Progenitor cell of endocrine pancreas (in vitro differentiated cells): ENCODE measurements at regions not wholly inside any gene's neighbourhood (a gene's known extent, or its start where the extent isn't known, plus 50 kb on each side); places are given as distances from the start of the nearest gene placed in this dataset.

Experiments used
- DNase-seq: peaks from one replicate; pipeline ENCODE4 v3.0.0; 2021; ENCODE audit warnings: low spot score; ENCODE audit not compliant: unreplicated experiment
- H3K27ac Mint-ChIP-seq: 2 replicates; pipeline ENCODE4 v1.8.0; 2021; ENCODE audit warnings: mild to moderate bottlenecking, moderate library complexity, mixed read lengths
- H3K27me3 Mint-ChIP-seq: 2 replicates; pipeline ENCODE4 v1.8.0; 2021; ENCODE audit warnings: mixed read lengths
- H3K36me3 Mint-ChIP-seq: 2 replicates; pipeline ENCODE4 v1.8.0; 2022; ENCODE audit warnings: mixed read lengths; ENCODE audit not compliant: insufficient read depth
- H3K4me1 Mint-ChIP-seq: 2 replicates; pipeline ENCODE4 v1.8.0; 2021; ENCODE audit warnings: low read depth, mixed read lengths
- H3K4me3 Mint-ChIP-seq: 2 replicates; pipeline ENCODE4 v1.8.0; 2021; ENCODE audit warnings: low read depth, mild to moderate bottlenecking, moderate library complexity, mixed read lengths
- H3K9me3 Mint-ChIP-seq: 2 replicates; pipeline ENCODE4 v1.8.0; 2021; ENCODE audit warnings: low read depth, mixed read lengths
- TF ChIP-seq, protein P1 (sequence below): fragments of 200-600 bp; sonication (generic); IDR thresholded peaks from one replicate; pipeline ENCODE4 v1.5.0; 2021; ENCODE audit warnings: antibody characterized with exemption, mild to moderate bottlenecking; ENCODE audit not compliant: unreplicated experiment

DNA sequence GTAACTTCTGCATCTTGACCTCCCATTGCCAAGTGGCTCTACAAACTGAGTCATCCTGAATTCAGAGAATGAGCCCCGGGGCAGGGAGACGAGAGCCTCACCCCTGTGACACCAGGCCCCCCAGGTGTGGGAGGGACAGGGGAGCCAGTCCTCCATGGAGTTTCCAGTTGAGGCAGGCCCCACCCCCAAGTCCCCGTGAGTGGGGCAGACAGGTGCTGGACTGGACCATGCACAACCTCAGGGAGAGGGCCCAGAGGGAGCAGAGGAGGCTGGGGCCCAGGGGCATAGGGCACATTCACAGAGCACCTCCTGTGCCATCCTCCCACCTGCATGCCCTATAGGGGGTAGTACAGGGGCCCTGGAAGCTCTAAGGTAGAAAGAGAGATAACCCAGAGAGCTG, 180.8 kb downstream of the BRD1 start:
- no peak overlapping the region for H3K4me3 Mint-ChIP-seq
- peaks cover 4% of the 10 kb centered on the region for H3K4me1 Mint-ChIP-seq
- H3K9me3 Mint-ChIP-seq: no peaks in the 10 kb centered on the region

DNA sequence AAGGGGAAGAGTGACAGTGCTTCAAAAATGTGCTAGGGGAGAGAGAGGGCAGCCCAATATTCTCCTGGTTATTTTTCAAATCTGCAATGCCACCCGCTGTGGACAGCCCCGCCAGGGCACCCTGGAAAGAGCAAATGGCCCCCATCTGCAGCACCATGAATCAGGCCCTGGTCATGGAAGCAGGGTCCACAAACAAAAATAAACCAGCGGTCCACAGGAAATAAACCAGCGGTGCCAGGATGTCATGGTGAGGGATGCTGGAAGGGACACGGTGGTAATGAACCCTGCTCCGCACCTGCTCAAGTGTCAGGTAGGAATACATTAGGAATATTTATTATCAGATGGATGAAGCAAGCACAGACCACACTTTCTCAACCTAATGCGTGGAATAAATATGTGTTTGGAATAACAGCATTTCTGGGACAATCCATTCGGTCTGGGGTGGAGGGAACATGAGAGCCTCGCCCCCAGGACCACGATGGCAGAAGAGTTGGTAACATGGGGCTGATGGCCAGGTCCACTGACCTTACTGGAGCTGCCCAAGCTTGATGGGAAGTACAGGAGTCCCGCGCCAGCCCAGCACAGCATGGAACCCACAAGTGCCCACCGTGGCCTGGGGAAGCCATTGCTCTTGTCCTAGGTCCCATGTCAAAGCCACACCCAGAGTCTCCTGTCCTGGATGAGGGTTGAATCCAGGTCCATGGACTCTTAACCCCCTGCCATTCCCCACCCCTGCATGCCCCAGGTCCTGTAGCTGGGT, 181.7 kb downstream of the BRD1 start:
- no peak for DNase-seq
- H3K4me1 Mint-ChIP-seq: peaks cover 4% of the 10 kb centered on the region
- TF ChIP-seq, protein P1, sequence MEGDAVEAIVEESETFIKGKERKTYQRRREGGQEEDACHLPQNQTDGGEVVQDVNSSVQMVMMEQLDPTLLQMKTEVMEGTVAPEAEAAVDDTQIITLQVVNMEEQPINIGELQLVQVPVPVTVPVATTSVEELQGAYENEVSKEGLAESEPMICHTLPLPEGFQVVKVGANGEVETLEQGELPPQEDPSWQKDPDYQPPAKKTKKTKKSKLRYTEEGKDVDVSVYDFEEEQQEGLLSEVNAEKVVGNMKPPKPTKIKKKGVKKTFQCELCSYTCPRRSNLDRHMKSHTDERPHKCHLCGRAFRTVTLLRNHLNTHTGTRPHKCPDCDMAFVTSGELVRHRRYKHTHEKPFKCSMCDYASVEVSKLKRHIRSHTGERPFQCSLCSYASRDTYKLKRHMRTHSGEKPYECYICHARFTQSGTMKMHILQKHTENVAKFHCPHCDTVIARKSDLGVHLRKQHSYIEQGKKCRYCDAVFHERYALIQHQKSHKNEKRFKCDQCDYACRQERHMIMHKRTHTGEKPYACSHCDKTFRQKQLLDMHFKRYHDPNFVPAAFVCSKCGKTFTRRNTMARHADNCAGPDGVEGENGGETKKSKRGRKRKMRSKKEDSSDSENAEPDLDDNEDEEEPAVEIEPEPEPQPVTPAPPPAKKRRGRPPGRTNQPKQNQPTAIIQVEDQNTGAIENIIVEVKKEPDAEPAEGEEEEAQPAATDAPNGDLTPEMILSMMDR: no peak
- H3K36me3 Mint-ChIP-seq: no peaks in the 10 kb centered on the region
- H3K4me3 Mint-ChIP-seq: no peak overlapping the region
- peaks cover 30% of the 10 kb centered on the region for H3K27me3 Mint-ChIP-seq
- H3K27ac Mint-ChIP-seq: no peak overlapping the region
- H3K9me3 Mint-ChIP-seq: no peaks in the 10 kb centered on the region

More for the DNA sequence above, 180.8 kb downstream of the BRD1 start:
- H3K36me3 Mint-ChIP-seq: no peaks in the 10 kb centered on the region
- DNase-seq: no peak
- no peak overlapping the region for H3K27ac Mint-ChIP-seq
- peaks cover 32% of the 10 kb centered on the region for H3K27me3 Mint-ChIP-seq
- TF ChIP-seq, protein P1: no peak

DNA sequence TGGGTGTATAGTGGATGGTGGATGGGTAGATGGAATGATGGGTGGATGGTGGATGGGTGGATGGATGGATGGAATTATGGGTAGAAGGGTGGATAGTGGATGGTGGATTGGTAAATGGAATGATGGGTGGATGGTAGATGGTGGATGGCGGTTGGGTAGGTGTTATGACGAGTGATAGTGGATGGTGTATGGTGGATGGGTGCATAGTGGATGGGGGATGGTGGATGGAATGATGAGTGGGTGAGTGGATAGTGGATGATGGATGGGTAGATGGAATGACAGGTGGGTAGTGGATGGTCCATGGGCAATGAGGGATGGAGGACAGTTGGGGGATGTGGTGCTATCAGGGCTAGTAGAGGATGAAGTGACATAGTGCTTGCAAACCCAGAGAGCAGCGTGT, 182.4 kb downstream of the BRD1 start:
- TF ChIP-seq, protein P1: no peak
- peaks cover 24% of the 10 kb centered on the region for H3K27me3 Mint-ChIP-seq
- H3K4me3 Mint-ChIP-seq: no peak overlapping the region
- no peaks in the 10 kb centered on the region for H3K9me3 Mint-ChIP-seq
- H3K27ac Mint-ChIP-seq: no peak overlapping the region
- H3K36me3 Mint-ChIP-seq: no peaks in the 10 kb centered on the region
- peaks cover 4% of the 10 kb centered on the region for H3K4me1 Mint-ChIP-seq
- no peak for DNase-seq

DNA sequence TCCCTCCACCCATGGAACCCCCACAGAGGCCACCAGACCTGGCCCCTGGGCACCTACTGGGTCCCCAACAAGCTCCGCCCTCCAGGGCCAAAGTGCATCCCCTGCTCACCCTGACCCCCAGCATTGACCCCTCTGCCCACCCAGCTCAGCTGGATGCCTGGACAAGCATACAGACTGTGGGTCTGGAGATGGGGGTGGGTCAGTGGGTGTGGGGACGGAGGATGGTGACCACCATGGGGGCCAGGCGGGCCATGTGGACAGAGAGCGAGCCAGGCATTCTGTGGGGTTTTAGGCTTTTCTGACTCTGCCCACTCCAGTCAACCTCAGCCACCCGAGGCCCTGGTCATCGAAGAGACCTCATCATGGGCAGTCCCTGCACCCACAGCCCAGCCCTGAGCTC, 183.7 kb downstream of the BRD1 start:
- no peak overlapping the region for H3K4me3 Mint-ChIP-seq
- no peaks in the 10 kb centered on the region for H3K36me3 Mint-ChIP-seq
- DNase-seq: no peak

DNA sequence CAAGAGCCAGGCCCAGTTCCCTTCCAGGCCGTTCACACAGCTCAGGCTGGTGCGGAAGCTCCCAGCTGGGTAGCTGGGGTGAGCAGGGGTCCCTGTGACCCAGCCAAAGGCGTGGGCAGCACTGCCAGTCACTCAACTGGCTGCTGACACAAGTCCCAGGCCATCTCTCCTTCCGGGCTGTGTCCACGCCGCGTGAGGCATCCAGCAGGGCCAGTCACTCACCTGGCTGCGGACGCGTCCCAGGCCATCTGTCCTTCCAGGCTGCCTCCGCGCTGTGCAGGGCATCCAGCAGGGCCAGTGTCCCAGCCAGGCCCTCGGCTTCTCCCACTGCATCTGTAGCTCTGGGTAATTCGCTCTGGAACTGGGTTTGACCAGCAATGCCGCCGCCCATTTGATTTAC, 184.2 kb downstream of the BRD1 start:
- TF ChIP-seq, protein P1: no peak
- Mint-ChIP-seq H3K4me1 (no peaks in the 10 kb centered on the region), H3K27me3 (peaks cover 16% of the 10 kb centered on the region), H3K4me3 (no peak overlapping the region), H3K27ac (no peak overlapping the region), H3K9me3 (no peaks in the 10 kb centered on the region), H3K36me3 (no peaks in the 10 kb centered on the region)
- DNase-seq: no peak

More for the DNA sequence above, 183.7 kb downstream of the BRD1 start:
- TF ChIP-seq, protein P1: no peak
- no peaks in the 10 kb centered on the region for H3K4me1 Mint-ChIP-seq
- peaks cover 13% of the 10 kb centered on the region for H3K27me3 Mint-ChIP-seq
- no peaks in the 10 kb centered on the region for H3K9me3 Mint-ChIP-seq
- no peak overlapping the region for H3K27ac Mint-ChIP-seq
